ENCODE measurements at regions not wholly inside any gene's neighbourhood (a gene's known extent, or its start where the extent isn't known, plus 50 kb on each side); places are given as distances from the start of the nearest gene placed in this dataset.

DNA sequence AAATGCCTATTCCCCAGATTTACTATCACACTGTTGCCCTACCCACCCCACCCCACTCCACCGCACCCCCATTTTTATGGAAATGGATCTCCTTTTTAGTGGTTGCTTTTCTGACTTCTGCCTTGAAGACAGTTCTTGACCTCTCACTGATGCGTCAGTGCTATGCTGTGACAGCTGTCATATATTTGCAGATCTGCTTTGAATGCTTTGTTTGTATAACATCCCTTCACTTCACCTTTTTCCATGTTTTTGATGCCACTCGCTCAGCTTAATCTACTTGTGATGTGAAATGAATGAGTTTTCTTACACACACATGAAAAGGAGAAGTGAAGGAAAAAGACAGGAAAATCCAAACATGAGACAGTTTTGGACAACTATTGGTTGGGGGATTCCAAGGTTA, 731.0 kb downstream of the SLITRK6 start:
- TF ChIP-seq GATA3 (IDR thresholded peaks at IDR 0.05; ENCODE audit: low read depth, low read length) = no peak
- no peak for TF ChIP-seq GATA2 (IDR thresholded peaks at IDR 0.05; ENCODE audit: low read depth, low read length)
